Mesendoderm (in vitro differentiated cells): ENCODE measurements at regions not wholly inside any gene's neighbourhood (a gene's known extent, or its start where the extent isn't known, plus 50 kb on each side); places are given as distances from the start of the nearest gene placed in this dataset.

Source experiments
- DNase-seq: peaks from one replicate; pipeline ENCODE4 v3.0.0; 2013
- H2AK5ac ChIP-seq: 2 replicates; pipeline ENCODE4 v1.6.1; 2013; ENCODE audit warnings: low read length, inconsistent platforms
- H2BK120ac ChIP-seq: 2 replicates; pipeline ENCODE4 v1.6.1; 2013; ENCODE audit warnings: low read depth, mild to moderate bottlenecking, low read length, moderate library complexity, mixed read lengths
- H2BK15ac ChIP-seq: replicated peaks from 2 replicates; pipeline ENCODE4 v1.6.1; 2013; ENCODE audit warnings: low read depth, mild to moderate bottlenecking, moderate library complexity
- H2BK5ac ChIP-seq: 2 replicates; pipeline ENCODE4 v1.6.1; 2013; ENCODE audit warnings: low read length, inconsistent platforms
- H3K18ac ChIP-seq: 2 replicates; pipeline ENCODE4 v1.6.1; 2013; ENCODE audit warnings: mild to moderate bottlenecking, low read length, mixed read lengths
- H3K23ac ChIP-seq: one replicate; pipeline ENCODE4 v1.6.1; 2013; ENCODE audit warnings: low read length
- H3K27ac ChIP-seq: 2 replicates; pipeline ENCODE4 v1.5.1; 2013; ENCODE audit warnings: low read depth, mild to moderate bottlenecking, inconsistent platforms, low read length, moderate library complexity
- H3K27me3 ChIP-seq: 2 replicates; pipeline ENCODE4 v1.6.1; 2013; ENCODE audit warnings: low read length, control low read depth, mild to moderate bottlenecking, inconsistent platforms; ENCODE audit not compliant: insufficient read depth, poor library complexity
- H3K36me3 ChIP-seq: 2 replicates; pipeline ENCODE4 v1.6.1; 2013; ENCODE audit warnings: low read length, inconsistent platforms; ENCODE audit not compliant: control insufficient read depth, insufficient read depth
- H3K4ac ChIP-seq: one replicate; pipeline ENCODE4 v1.6.1; 2013; ENCODE audit warnings: low read depth, mild to moderate bottlenecking, low read length, moderate library complexity
- H3K4me1 ChIP-seq: 2 replicates; pipeline ENCODE4 v1.6.1; 2013; ENCODE audit warnings: low read depth, low read length, inconsistent platforms; ENCODE audit not compliant: control insufficient read depth
- H3K4me2 ChIP-seq: 2 replicates; pipeline ENCODE4 v1.6.1; 2013; ENCODE audit warnings: low read length
- H3K4me3 ChIP-seq: 2 replicates; pipeline ENCODE4 v1.5.1; 2013; ENCODE audit warnings: mild to moderate bottlenecking, low read length
- H3K56ac ChIP-seq: one replicate; pipeline ENCODE4 v1.6.1; 2013; ENCODE audit warnings: low read length
- H3K79me1 ChIP-seq: 2 replicates; pipeline ENCODE4 v1.6.1; 2013; ENCODE audit warnings: low read length, inconsistent platforms
- H3K79me2 ChIP-seq: 2 replicates; pipeline ENCODE4 v1.6.1; 2013; ENCODE audit warnings: mild to moderate bottlenecking, low read length; ENCODE audit not compliant: control insufficient read depth, insufficient read depth
- H3K9ac ChIP-seq: 2 replicates; pipeline ENCODE4 v1.6.1; 2013; ENCODE audit warnings: low read length, inconsistent platforms
- H4K5ac ChIP-seq: one replicate; pipeline ENCODE4 v1.6.1; 2013; ENCODE audit warnings: low read length
- H4K8ac ChIP-seq: one replicate; pipeline ENCODE4 v1.6.1; 2013; ENCODE audit warnings: low read depth, mild to moderate bottlenecking, control low read depth, low read length, moderate library complexity
- WGBS: extraction: QIAGEN DNeasy Blood & Tissue Kit; methylation state at CpG from one replicate; pipeline ENCODE4 v1.1.7; 2013; ENCODE audit warnings: low lambda C conversion rate, missing lambda C conversion rate; ENCODE audit not compliant: insufficient coverage; ENCODE audit errors: extremely low coverage; 5-methylcytosine and 5-hydroxymethylcytosine counted together

DNA sequence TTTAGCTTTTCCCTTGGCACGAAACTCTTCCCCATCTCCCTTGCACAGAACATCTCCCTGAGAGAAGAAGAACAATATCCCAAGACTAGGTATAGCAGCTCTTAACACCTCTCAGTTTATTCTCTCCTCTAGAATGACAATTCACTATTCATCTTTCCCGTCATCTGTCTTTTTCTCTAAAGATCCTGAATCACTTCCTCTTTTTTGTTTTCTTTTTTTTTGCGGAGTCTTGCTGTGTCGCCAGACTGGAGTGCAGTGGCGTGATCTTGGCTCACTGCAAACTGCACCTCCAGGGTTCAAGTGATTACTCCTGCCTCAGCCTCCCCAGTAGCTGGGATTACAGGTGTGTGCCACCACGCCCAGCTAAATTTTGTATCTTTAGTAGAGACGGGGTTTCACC lies 574.4 kb upstream of the MAP3K7 start:
- no peak for DNase-seq
- H3K4me3 ChIP-seq = no peak overlapping the region
- H4K5ac ChIP-seq = no peak overlapping the region
- no peaks in the 10 kb centered on the region for H3K36me3 ChIP-seq
- H3K27ac ChIP-seq = no peak overlapping the region
- H3K4ac ChIP-seq = no peak overlapping the region
- H3K79me1 ChIP-seq = no peaks in the 10 kb centered on the region
- H3K4me2 ChIP-seq = no peak overlapping the region
- no peak overlapping the region for H3K56ac ChIP-seq
- no peak overlapping the region for H3K18ac ChIP-seq
- H3K4me1 ChIP-seq = no peaks in the 10 kb centered on the region
- no peak overlapping the region for H3K9ac ChIP-seq
- H4K8ac ChIP-seq = no peak overlapping the region
- H3K79me2 ChIP-seq = no peaks in the 10 kb centered on the region
- H3K27me3 ChIP-seq = no peaks in the 10 kb centered on the region
- no peak overlapping the region for H3K23ac ChIP-seq
- H2BK5ac ChIP-seq = no peak overlapping the region
- no peak overlapping the region for H2AK5ac ChIP-seq
- WGBS = no CpG with 5 or more reads among the region's 7 CpGs
- no peak overlapping the region for H2BK120ac ChIP-seq
- H2BK15ac ChIP-seq = no peak overlapping the region

DNA sequence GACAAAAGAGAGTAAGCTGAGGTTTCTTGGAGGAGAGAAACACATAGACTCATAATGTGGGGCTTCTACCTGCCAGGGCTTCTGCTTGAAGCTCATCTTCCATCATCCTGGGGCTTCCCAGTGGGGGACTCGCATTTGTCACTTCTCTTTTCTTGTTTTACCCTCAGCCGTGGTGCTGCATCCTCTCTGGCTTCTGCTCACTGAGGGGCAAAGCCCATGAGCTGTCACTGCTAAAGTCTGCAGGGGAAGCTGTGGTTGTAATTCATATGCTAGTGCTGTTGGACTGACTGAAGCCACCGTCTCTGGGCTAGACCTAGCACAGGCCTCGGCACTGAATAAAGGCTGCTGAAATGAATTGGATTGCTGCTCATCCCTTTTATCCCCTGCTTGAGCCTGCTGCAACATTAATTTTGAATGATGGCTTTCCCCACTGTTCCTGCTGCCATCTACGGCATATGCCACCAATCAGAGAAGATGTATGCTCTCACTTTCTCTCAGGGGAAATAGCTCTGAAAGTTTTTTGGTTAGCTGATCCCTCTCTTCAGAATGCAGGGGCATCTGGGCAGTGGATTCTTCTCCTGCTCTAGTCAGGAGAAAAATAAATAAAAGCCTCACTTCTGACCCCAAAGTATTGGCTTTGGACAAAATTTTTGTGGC lies 568.4 kb upstream of the MAP3K7 start:
- Histone ChIP-seq H3K79me1 (no peaks in the 10 kb centered on the region), H3K9ac (no peak overlapping the region), H2BK5ac (no peak overlapping the region), H3K18ac (no peak overlapping the region), H3K4ac (no peak overlapping the region), H3K56ac (no peak overlapping the region), H3K4me1 (no peaks in the 10 kb centered on the region), H4K8ac (no peak overlapping the region), H4K5ac (no peak overlapping the region), H3K36me3 (no peaks in the 10 kb centered on the region), H3K79me2 (no peaks in the 10 kb centered on the region), H3K27me3 (no peaks in the 10 kb centered on the region), H3K27ac (no peak overlapping the region), H2BK120ac (no peak overlapping the region), H2AK5ac (no peak overlapping the region), H3K23ac (no peak overlapping the region), H2BK15ac (no peak overlapping the region), H3K4me2 (no peak overlapping the region), H3K4me3 (no peak overlapping the region)
- no peak for DNase-seq
- WGBS = no CpG with 5 or more reads among the region's 5 CpGs

DNA sequence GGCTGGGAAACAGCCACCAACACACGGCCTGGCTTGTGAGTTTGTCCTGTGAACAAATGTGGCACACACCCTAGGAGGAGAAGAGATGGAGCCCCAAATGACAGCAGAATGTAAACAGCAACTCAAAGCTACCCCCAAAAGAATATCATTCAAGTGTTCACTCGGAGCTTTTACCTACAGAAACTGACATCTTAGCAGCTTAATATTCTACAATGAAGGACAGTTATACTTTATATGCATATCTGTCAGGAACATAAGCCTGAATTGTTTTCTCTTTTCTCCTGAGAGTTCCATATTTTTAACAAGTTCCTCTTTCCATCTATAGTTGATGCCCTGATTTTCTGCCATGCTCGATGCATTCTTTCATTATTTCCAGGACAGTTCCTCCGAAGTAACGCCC lies 566.0 kb upstream of the MAP3K7 start:
- H3K18ac ChIP-seq = no peak overlapping the region
- no peak overlapping the region for H3K4me3 ChIP-seq
- no peaks in the 10 kb centered on the region for H3K4me1 ChIP-seq
- no peak overlapping the region for H2AK5ac ChIP-seq
- no peaks in the 10 kb centered on the region for H3K79me1 ChIP-seq
- H2BK15ac ChIP-seq = no peak overlapping the region
- H3K56ac ChIP-seq = no peak overlapping the region
- no peak overlapping the region for H4K8ac ChIP-seq
- no peak overlapping the region for H2BK120ac ChIP-seq
- no peak overlapping the region for H3K4ac ChIP-seq
- no peak overlapping the region for H2BK5ac ChIP-seq
- no peaks in the 10 kb centered on the region for H3K79me2 ChIP-seq
- WGBS = no CpG with 5 or more reads among the region's 5 CpGs
- no peak overlapping the region for H4K5ac ChIP-seq
- H3K27me3 ChIP-seq = no peaks in the 10 kb centered on the region
- no peaks in the 10 kb centered on the region for H3K36me3 ChIP-seq
- no peak overlapping the region for H3K23ac ChIP-seq
- H3K9ac ChIP-seq = no peak overlapping the region
- H3K27ac ChIP-seq = no peak overlapping the region
- no peak for DNase-seq
- no peak overlapping the region for H3K4me2 ChIP-seq

DNA sequence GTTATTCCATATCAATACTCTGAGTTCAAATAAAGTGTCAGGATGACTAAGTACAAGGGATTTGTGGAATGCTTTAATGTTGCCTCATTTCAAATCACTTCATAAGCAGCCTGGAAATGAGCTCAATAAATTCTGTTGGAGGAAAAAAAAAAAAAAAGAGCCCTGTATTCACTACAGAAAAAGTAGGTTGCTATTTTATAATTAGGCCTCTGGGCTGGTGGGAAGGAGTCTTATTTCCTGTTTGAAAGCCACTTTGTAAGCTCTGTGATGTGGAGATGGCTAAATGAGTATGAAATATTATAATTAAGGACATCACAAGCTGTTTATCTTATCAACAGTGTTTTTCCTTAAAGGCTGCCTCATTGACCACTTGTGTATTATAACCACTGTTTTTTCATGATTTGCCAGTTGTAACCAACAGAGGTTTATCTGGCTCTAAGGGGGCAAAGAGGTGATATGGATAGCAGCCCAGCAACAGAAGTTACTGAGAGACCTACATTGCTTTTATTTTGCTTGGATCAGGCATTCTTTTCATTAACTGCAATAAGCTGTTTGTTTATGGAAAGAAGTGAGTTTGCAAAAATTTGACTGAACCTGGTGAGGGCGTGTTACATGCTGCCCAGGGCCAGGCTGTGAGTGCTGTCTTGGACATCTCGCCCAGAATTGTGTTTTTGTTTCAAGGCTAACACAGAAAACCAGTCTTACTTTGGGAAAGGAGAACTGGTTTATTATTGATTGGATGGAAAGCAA lies 563.3 kb upstream of the MAP3K7 start:
- Histone ChIP-seq H3K56ac (no peak overlapping the region), H3K79me1 (no peaks in the 10 kb centered on the region), H3K36me3 (no peaks in the 10 kb centered on the region), H3K4me2 (no peak overlapping the region), H3K18ac (no peak overlapping the region), H2BK5ac (no peak overlapping the region), H3K27me3 (no peaks in the 10 kb centered on the region), H3K4me1 (no peaks in the 10 kb centered on the region), H3K4me3 (no peak overlapping the region), H2BK120ac (no peak overlapping the region), H4K8ac (no peak overlapping the region), H4K5ac (no peak overlapping the region), H2AK5ac (no peak overlapping the region), H3K23ac (no peak overlapping the region), H3K79me2 (no peaks in the 10 kb centered on the region), H2BK15ac (no peak overlapping the region), H3K27ac (no peak overlapping the region), H3K9ac (no peak overlapping the region), H3K4ac (no peak overlapping the region)
- DNase-seq = no peak
- WGBS = no CpG with 5 or more reads among the region's 2 CpGs

DNA sequence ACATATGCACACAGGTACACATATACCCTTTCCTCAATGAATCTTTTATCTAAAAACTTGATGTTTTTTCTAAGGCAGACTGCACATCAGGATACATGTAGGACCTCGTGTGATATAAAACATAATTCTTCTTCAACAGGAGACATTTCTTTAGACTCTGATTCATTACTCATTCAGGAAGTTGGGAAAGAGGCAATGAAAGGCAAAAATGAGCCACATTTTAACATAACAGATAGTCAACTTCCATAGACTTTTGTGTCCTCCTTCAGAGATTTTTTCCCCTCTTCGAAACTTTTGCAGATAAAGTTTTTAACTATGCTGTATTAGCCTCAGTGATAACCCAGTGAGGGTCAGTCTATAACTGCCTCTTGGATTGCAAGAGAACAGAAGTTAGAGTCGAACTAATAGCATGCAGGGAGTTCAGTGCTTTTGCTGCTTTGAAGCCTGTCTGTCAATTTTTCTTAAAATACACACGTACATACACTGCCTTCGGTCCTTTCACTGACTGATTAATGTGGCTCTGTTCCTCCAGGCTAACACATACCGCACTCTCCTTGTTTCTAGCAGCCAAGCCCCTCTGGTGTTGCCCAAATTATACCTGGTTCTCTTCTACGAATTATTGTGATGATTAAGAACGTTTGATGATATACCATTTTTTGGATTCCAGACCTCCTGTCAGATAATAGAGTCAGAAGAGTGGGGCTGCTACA lies 562.5 kb upstream of the MAP3K7 start:
- no peak overlapping the region for H2BK5ac ChIP-seq
- H3K23ac ChIP-seq = no peak overlapping the region
- H2BK120ac ChIP-seq = no peak overlapping the region
- no peak overlapping the region for H3K4me2 ChIP-seq
- H3K56ac ChIP-seq = no peak overlapping the region
- H2BK15ac ChIP-seq = no peak overlapping the region
- H2AK5ac ChIP-seq = no peak overlapping the region
- no peak overlapping the region for H4K5ac ChIP-seq
- H3K9ac ChIP-seq = no peak overlapping the region
- no peak overlapping the region for H4K8ac ChIP-seq
- H3K79me1 ChIP-seq = no peaks in the 10 kb centered on the region
- no peaks in the 10 kb centered on the region for H3K79me2 ChIP-seq
- no peak for DNase-seq
- no peaks in the 10 kb centered on the region for H3K36me3 ChIP-seq
- no peaks in the 10 kb centered on the region for H3K27me3 ChIP-seq
- no CpG with 5 or more reads among the region's 8 CpGs for WGBS
- H3K27ac ChIP-seq = no peak overlapping the region
- no peaks in the 10 kb centered on the region for H3K4me1 ChIP-seq
- H3K18ac ChIP-seq = no peak overlapping the region
- H3K4ac ChIP-seq = no peak overlapping the region
- H3K4me3 ChIP-seq = no peak overlapping the region
